HUES6 (cell line): ENCODE measurements at regions not wholly inside any gene's neighbourhood (a gene's known extent, or its start where the extent isn't known, plus 50 kb on each side); places are given as distances from the start of the nearest gene placed in this dataset.

Experiments
- H3K27ac ChIP-seq: 2 replicates; pipeline ENCODE4 v1.7.0; 2013; ENCODE audit warnings: low read depth, mild to moderate bottlenecking, low read length, inconsistent platforms
- H3K27me3 ChIP-seq: 2 replicates; pipeline ENCODE4 v1.6.1; 2013; ENCODE audit warnings: low read length; ENCODE audit not compliant: control insufficient read depth, insufficient read depth
- H3K36me3 ChIP-seq: 2 replicates; pipeline ENCODE4 v1.6.1; 2013; ENCODE audit warnings: low read length; ENCODE audit not compliant: control insufficient read depth, insufficient read depth
- H3K4me1 ChIP-seq: 2 replicates; pipeline ENCODE4 v1.6.1; 2013; ENCODE audit warnings: low read length; ENCODE audit not compliant: control insufficient read depth, insufficient read depth
- H3K4me3 ChIP-seq: 2 replicates; pipeline ENCODE4 v1.5.1; 2013; ENCODE audit warnings: low read depth, low read length
- H3K9ac ChIP-seq: one replicate; pipeline ENCODE4 v1.6.1; 2013; ENCODE audit warnings: mild to moderate bottlenecking, low read length
- H3K9me3 ChIP-seq: 2 replicates; pipeline ENCODE4 v1.6.1; 2013; ENCODE audit warnings: low read depth, low read length; ENCODE audit not compliant: control insufficient read depth, insufficient read depth

DNA sequence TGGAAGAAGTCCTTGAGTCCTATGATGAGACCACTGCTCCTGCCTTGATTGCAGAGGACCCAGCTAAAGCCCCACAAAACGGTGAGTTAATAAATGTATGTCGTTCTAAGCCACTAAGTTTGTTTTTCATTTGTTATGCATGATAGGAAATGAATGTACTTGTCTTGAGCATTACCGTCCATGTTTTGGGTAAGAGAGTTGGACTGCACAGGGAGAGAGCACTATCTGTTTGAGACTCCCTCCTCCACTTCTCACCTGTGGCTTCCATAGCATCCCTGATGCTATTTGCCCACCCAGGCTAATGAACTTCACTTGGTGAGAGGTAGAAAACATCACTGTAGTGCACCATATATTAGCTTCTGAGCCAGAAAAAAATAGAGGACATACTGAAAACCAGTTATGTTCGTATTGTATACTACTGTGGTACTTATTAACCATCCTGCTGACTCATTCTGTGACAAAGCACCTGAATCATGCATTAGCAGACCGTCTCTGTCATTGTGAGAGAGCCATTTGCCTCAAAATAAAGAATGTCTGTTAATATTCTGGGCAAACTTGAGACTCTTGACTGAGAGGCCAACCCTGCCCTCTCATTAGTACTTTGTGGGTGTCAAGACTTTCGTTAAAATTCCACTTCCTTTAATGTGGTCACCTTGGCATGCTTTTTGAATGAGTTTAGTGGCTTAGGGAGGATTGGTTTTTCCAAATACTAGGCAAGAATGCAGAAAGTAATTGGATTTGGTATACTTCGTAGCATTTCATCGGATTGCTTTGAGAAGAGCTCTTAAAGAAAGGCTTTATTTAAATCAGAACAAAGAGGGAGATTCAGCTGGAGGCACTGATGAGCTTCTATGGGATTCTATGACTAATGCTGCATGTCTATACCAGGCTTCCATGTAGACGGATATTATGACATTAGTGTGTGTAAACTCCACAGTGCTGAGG lies 99.3 kb upstream of the GRPR start:
- H3K9me3 ChIP-seq = no peaks in the 10 kb centered on the region
- no peaks in the 10 kb centered on the region; the same call in 1 of the 2 replicates for H3K4me1 ChIP-seq
- H3K4me3 ChIP-seq = no peak overlapping the region
- H3K27ac ChIP-seq = no peak overlapping the region
- no peaks in the 10 kb centered on the region for H3K36me3 ChIP-seq
- no peak overlapping the region for H3K9ac ChIP-seq
- no peaks in the 10 kb centered on the region for H3K27me3 ChIP-seq

DNA sequence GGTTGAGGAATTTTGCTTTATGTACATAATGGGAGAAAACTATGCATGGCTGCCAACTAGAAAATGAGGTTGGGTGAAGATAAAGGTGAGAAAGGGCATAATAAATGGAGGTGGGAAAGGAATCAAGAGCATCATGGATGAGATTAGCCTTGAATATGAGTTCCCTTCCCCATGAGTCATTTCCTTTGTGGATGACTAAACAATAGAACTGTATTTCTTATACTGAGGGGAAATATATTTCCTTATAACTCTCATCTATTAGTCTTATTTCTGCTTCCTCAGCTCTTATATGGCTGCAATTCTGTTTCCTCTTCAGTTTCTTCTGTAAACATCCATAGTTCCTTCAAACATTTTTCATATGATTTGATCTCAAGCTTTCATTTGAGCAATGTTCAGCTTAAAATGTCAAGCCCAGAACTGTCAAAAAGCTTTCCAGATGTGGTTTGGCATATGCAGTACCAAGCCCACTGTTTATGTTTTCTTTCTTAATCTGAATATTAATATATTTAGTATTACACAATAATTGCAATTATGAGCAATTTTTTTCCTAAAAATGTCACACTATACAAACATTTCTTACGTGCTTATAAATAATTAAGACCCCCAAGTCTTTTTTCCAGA lies 100.7 kb upstream of the GRPR start:
- Histone ChIP-seq H3K9ac (no peak overlapping the region), H3K27ac (no peak overlapping the region), H3K9me3 (no peaks in the 10 kb centered on the region), H3K4me3 (no peak overlapping the region), H3K4me1 (peaks cover 7% of the 10 kb centered on the region), H3K27me3 (no peaks in the 10 kb centered on the region), H3K36me3 (no peaks in the 10 kb centered on the region)

DNA sequence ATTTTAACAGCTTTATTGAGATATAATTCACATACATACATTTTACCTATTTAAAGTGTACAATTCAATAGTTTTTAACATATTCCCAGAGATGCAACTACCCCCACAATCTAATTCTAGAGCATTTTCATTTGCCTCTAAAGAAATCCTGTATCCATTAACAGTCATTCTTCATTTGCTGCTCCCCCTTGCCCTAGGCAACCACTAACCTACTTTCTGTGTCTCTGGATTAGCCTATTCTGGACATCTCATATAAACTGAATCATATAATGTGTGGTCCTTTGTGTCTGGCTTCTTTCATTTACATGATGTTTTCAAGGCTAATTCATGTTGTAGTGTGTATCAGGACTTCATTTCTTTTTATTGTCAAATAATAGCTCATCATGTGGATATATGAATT lies 105.1 kb upstream of the GRPR start:
- Histone ChIP-seq H3K9me3 (no peaks in the 10 kb centered on the region), H3K4me3 (no peak overlapping the region), H3K36me3 (no peaks in the 10 kb centered on the region), H3K27me3 (no peaks in the 10 kb centered on the region), H3K27ac (no peak overlapping the region), H3K9ac (no peak overlapping the region), H3K4me1 (peaks cover 9% of the 10 kb centered on the region)

DNA sequence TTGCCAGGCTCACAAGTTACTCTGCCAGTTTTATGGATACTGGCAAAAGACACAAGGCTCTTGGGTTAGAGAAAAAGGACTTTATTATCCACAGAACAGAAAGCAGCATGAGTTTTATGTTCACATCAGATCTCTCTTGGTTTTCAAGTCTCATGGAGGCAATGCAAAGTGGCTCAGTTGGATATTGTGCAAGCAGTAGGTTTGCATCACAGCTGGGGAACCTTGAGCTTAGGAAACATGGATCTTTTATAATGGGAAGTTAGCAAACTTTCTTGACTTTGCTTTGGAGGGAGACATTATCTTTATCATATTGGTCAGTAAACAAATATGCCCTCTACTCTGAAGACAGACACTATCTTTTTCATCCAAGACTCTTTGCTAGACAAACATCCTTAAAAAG lies 109.2 kb upstream of the GRPR start:
- Histone ChIP-seq H3K4me3 (no peak overlapping the region), H3K9ac (no peak overlapping the region), H3K9me3 (no peaks in the 10 kb centered on the region), H3K27me3 (no peaks in the 10 kb centered on the region), H3K36me3 (no peaks in the 10 kb centered on the region), H3K4me1 (peaks cover 19% of the 10 kb centered on the region), H3K27ac (no peak overlapping the region)

DNA sequence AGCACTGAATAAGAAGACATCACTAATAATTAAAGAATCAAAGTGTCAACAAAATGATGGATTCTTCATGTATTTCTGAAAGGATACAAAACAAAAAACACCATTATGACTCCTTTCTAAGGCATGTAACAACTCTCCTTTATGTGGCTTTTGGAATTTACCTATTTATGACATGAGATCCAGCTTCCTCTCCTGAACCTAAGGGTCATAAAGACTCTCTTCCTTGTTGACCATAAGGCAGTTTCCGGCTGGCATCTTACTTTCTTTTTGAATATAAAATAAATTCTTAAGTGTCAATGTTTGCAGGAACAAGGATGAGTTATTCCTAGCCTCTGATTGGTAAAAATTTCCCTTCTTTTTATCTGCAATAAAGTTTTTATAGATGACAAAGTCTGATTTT lies 111.1 kb upstream of the GRPR start:
- H3K36me3 ChIP-seq = no peaks in the 10 kb centered on the region
- H3K4me1 ChIP-seq = peaks cover 11% of the 10 kb centered on the region
- no peak overlapping the region for H3K9ac ChIP-seq
- H3K27me3 ChIP-seq = no peaks in the 10 kb centered on the region
- 0 out of 2 replicates have a peak, but pooled peaks cover 2% of the 10 kb centered on the region for H3K9me3 ChIP-seq
- no peak overlapping the region for H3K4me3 ChIP-seq
- no peak overlapping the region for H3K27ac ChIP-seq

DNA sequence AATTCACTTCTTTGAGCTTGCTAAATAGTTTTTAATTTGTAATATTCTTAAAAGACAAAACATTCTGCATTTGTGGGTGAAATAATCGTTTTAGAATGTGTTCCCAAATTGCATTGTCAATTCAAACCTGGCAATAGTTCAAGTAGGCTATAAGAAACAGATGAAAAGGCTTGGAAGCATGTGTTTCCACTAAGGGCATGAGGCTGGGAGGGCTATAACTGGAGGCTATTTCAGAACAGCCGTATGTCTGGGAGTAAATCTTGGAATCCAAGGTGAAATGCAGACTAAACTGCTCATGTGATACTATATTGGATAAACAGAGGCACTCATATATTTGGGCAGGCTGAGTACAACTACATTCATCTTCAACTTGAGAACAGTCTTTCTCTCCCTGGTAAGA lies 117.4 kb upstream of the GRPR start:
- Histone ChIP-seq H3K9ac (no peak overlapping the region), H3K27me3 (no peaks in the 10 kb centered on the region), H3K36me3 (no peaks in the 10 kb centered on the region), H3K4me1 (no peaks in the 10 kb centered on the region), H3K4me3 (no peak overlapping the region), H3K9me3 (peaks cover 11% of the 10 kb centered on the region), H3K27ac (no peak overlapping the region)

DNA sequence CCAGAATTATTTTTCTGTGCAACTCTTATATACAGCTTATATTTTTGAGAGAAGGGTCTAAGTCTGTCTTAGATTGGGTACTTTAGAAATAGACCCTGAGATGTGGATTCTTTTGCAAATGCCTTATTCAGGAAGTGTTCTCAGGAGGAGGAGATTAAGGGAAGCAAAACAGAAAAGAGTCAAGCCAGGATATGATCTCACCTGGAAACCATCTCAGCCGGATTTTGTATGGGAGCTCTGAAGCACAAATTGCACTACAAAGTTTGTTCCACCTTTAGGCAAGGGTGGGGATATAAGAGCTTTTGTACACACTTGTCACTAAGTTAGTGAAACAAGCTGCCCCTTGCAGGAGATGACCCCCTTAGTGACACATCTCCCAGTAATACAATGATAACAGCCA lies 121.2 kb upstream of the GRPR start:
- Histone ChIP-seq H3K4me3 (no peak overlapping the region), H3K27ac (no peak overlapping the region), H3K9me3 (peaks cover 15% of the 10 kb centered on the region), H3K27me3 (no peaks in the 10 kb centered on the region), H3K36me3 (no peaks in the 10 kb centered on the region), H3K9ac (no peak overlapping the region), H3K4me1 (no peaks in the 10 kb centered on the region)

DNA sequence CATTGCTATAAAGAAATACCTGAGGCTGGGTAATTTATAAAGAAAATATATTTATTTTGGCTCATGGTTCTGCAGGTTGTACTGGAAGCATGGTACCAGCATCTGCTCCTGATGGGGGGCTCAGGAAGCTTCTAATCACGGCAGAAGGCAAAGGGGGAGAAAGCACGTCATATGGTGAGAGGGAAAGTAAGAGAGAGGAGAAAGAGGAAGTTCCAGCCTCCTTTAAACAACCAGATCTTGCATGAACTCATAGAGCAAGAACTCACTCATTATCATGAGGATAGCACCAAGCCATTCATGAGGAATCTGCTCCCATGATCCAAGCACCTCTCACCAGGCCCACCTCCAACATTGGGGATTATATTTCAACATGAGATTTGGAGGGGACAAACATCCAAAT lies 125.0 kb upstream of the GRPR start:
- H3K4me1 ChIP-seq = no peaks in the 10 kb centered on the region
- no peaks in the 10 kb centered on the region for H3K27me3 ChIP-seq
- no peak overlapping the region for H3K27ac ChIP-seq
- H3K9me3 ChIP-seq = peaks cover 34% of the 10 kb centered on the region
- no peak overlapping the region for H3K4me3 ChIP-seq
- H3K9ac ChIP-seq = no peak overlapping the region
- H3K36me3 ChIP-seq = no peaks in the 10 kb centered on the region

DNA sequence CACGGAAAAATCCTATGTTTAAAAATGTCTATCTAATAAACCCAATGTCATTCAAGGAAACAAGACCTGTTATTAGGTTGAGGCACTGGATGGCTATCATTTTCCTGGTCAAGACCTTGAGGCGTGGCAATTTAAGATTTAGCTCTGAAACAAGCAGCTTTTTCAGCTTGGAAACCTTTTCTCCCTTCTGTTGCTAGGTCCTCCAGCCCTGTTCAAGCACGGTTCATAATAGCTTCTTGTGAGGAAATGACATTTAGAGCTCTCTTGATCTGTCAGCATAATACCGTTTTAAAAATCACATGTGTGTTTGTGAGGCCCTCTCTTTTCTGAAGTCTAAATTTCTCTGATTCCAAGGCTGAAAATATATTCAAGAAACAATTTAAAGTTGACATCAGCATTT lies 133.6 kb upstream of the GRPR start:
- H3K9me3 ChIP-seq = peaks cover 16% of the 10 kb centered on the region
- no peaks in the 10 kb centered on the region for H3K27me3 ChIP-seq
- peak overlapping the region; percentile 16 for H3K9ac ChIP-seq
- peak overlapping the region; percentile 18; the same call in 1 of the 2 replicates for H3K27ac ChIP-seq
- peaks cover 15% of the 10 kb centered on the region for H3K4me1 ChIP-seq
- no peaks in the 10 kb centered on the region for H3K36me3 ChIP-seq
- no peak overlapping the region for H3K4me3 ChIP-seq

DNA sequence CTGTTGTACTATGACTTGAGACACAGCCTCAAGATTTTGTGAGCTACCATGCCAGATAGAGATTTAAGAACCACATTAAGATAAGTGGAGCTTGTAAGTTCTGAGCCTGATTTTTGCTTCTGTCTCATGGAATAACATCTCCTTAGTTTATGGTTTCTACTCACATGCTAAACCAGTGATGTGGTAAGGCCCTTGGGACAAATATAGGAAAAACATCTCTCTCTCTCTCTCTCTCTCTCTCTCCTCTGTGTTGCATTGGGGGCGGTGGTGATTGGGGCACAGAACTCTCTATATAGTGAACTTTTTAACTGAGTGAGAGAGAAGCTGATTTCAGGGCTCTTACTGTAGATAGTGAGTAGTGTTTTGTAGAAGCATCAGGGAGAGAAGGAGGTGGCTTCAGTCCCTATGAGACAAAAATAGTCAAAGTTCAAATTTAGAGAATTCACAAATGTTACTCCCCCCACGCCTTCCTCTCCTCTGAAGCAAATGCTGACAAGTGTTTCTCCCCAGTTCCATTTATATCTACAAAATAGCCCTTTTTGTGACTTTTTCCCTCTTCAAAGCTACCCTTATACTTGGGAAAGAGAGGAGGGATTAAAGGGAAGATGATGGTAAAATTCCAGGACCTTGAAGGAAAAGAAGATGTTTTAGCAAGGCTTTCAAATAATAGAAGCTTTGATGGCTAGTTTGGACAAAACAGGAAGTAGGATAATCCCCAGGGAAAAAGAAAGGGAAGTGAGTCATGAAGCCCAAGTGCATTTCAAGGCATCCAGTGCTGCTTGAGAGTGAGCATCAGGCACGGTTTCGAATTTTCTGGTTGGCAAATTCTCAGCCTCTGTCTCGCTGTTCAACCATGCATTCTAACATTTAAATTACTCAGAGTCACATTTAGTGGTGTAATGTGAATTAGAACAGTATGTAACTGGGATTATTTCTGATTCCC lies 134.3 kb upstream of the AP1S2 start:
- Histone ChIP-seq H3K27me3 (no peaks in the 10 kb centered on the region), H3K9me3 (peaks cover 11% of the 10 kb centered on the region), H3K4me3 (no peak overlapping the region), H3K27ac (peak overlapping the region; percentile 18; the same call in 1 of the 2 replicates), H3K4me1 (peaks cover 15% of the 10 kb centered on the region), H3K9ac (no peak overlapping the region), H3K36me3 (no peaks in the 10 kb centered on the region)
